ENCODE measurements at regions not wholly inside any gene's neighbourhood (a gene's known extent, or its start where the extent isn't known, plus 50 kb on each side); places are given as distances from the start of the nearest gene placed in this dataset.
"Not testable (repeated sequence)": the region's sequence is repeated elsewhere in the genome, so short reads cannot be mapped to it uniquely, and the experiment has no call there.

- not testable (repeated sequence) for DNase-seq
Observed at GRCh38 chr2:89026296-89026695, 334.8 kb downstream of the RPIA start.

GRCh38 chr2:89027115-89027514, 335.6 kb downstream of the RPIA start:
- DNase-seq, result not testable (repeated sequence)

GRCh38 chr2:89027536-89027935, 336.1 kb downstream of the RPIA start:
- DNase-seq, result not testable (repeated sequence)

- not testable (repeated sequence) for DNase-seq
Observed at GRCh38 chr2:89029257-89029656, 337.8 kb downstream of the RPIA start.

GRCh38 chr2:89048138-89049066, 356.9 kb downstream of the RPIA start:
- peak in 1 of 2 donors; percentile 28 for DNase-seq

GRCh38 chr2:89058616-89059015, 367.1 kb downstream of the RPIA start:
- DNase-seq, result not testable (repeated sequence)

- not testable (repeated sequence) for DNase-seq
Observed at GRCh38 chr2:89061174-89061573, 369.7 kb downstream of the RPIA start.

GRCh38 chr2:89076771-89077170, 385.3 kb downstream of the RPIA start:
- DNase-seq, result not testable (repeated sequence)

GRCh38 chr2:89092911-89093310, 401.4 kb downstream of the RPIA start:
- not testable (repeated sequence) for DNase-seq

GRCh38 chr2:89095060-89095459, 403.6 kb downstream of the RPIA start:
- not testable (repeated sequence) for DNase-seq

GRCh38 chr2:89102587-89102986, 411.1 kb downstream of the RPIA start:
- DNase-seq, result not testable (repeated sequence)

- not testable (repeated sequence) for DNase-seq
Observed at GRCh38 chr2:89106369-89107019, 415.0 kb downstream of the RPIA start.

- DNase-seq, result not testable (repeated sequence)
Observed at GRCh38 chr2:89112434-89112833, 421.0 kb downstream of the RPIA start.

- DNase-seq, result not testable (repeated sequence)
Observed at GRCh38 chr2:89113286-89113685, 421.8 kb downstream of the RPIA start.

- not testable (repeated sequence) for DNase-seq
Observed at GRCh38 chr2:89129440-89129839, 438.0 kb downstream of the RPIA start.

GRCh38 chr2:89130665-89131308, 439.3 kb downstream of the RPIA start:
- not testable (repeated sequence) for DNase-seq

GRCh38 chr2:89142959-89143358, 451.5 kb downstream of the RPIA start:
- DNase-seq, result not testable (repeated sequence)

GRCh38 chr2:89145342-89145741, 453.9 kb downstream of the RPIA start:
- DNase-seq, result not testable (repeated sequence)

GRCh38 chr2:89148256-89148655, 456.8 kb downstream of the RPIA start:
- DNase-seq, result not testable (repeated sequence)

- DNase-seq, result not testable (repeated sequence)
Observed at GRCh38 chr2:89151699-89152098, 460.2 kb downstream of the RPIA start.

- not testable (repeated sequence) for DNase-seq
Observed at GRCh38 chr2:89152501-89152900, 461.0 kb downstream of the RPIA start.

- peak in 1 of 2 donors; percentile 15 for DNase-seq
Observed at GRCh38 chr2:89153210-89153609, 461.7 kb downstream of the RPIA start.

GRCh38 chr2:89154247-89154682, 462.8 kb downstream of the RPIA start:
- not testable (repeated sequence) for DNase-seq

Data from bone marrow (tissue), 2 donors.